IMR-90 (cell line): ENCODE measurements at regions not wholly inside any gene's neighbourhood (a gene's known extent, or its start where the extent isn't known, plus 50 kb on each side); places are given as distances from the start of the nearest gene placed in this dataset.

Source experiments
- BHLHE40 ChIP-seq: fragments of 150-350 bp; IDR thresholded peaks from 2 replicates; pipeline ENCODE4 v1.6.1; 2016; ENCODE audit warnings: mild to moderate bottlenecking, low read depth, low read length
- CEBPB ChIP-seq: IDR thresholded peaks from 2 replicates; pipeline ENCODE4 v1.6.1; 2012; ENCODE audit warnings: low read depth, low read length, improper control_type of control experiment
- CHD1 ChIP-seq: IDR thresholded peaks from 2 replicates; pipeline ENCODE4 v1.6.1; 2012; ENCODE audit warnings: low read depth, low read length, improper control_type of control experiment
- MAFK ChIP-seq: IDR thresholded peaks from 2 replicates; pipeline ENCODE4 v1.6.1; 2012; ENCODE audit warnings: low read depth, low read length, improper control_type of control experiment
- MAZ ChIP-seq: IDR thresholded peaks from 2 replicates; pipeline ENCODE4 v1.6.1; 2012; ENCODE audit warnings: low read depth, mild to moderate bottlenecking, low read length, improper control_type of control experiment, moderate library complexity, borderline replicate concordance
- POLR2A ChIP-seq: IDR thresholded peaks from 2 replicates; pipeline ENCODE4 v1.6.1; 2012; ENCODE audit warnings: mild to moderate bottlenecking, low read depth, low read length
- RAD21 ChIP-seq: IDR thresholded peaks from 2 replicates; pipeline ENCODE4 v1.6.1; 2012; ENCODE audit warnings: low read length, improper control_type of control experiment
- RCOR1 ChIP-seq: IDR thresholded peaks from 2 replicates; pipeline ENCODE4 v1.6.1; 2012; ENCODE audit warnings: mild to moderate bottlenecking, low read length, improper control_type of control experiment; ENCODE audit not compliant: insufficient replicate concordance
- RFX5 ChIP-seq: IDR thresholded peaks from 2 replicates; pipeline ENCODE4 v1.8.0; 2012; ENCODE audit warnings: low read depth, mild to moderate bottlenecking, low read length, moderate library complexity
- SMC3 ChIP-seq: fragments of 150-350 bp; IDR thresholded peaks from 2 replicates; pipeline ENCODE4 v1.6.1; 2016; ENCODE audit warnings: low read depth, mild to moderate bottlenecking, antibody characterized with exemption, low read length, moderate library complexity
- USF2 ChIP-seq: fragments of 150-350 bp; IDR thresholded peaks from 2 replicates; pipeline ENCODE4 v1.6.1; 2017; ENCODE audit warnings: mild to moderate bottlenecking, antibody characterized with exemption, low read length, low read depth
- TF ChIP-seq, protein P1 (sequence below): fragments of 150-350 bp; IDR thresholded peaks from 2 replicates; pipeline ENCODE4 v1.6.1; 2016; ENCODE audit warnings: low read depth, mild to moderate bottlenecking, low read length, moderate library complexity, borderline replicate concordance
- TF ChIP-seq, protein P2 (sequence below): conservative IDR thresholded peaks from 2 replicates; pipeline ENCODE4 v1.5.1; 2012; ENCODE audit warnings: mild to moderate bottlenecking, low read depth, low read length, improper control_type of control experiment

GRCh38 chr2:144067506-144067905, 452.4 kb downstream of the ZEB2 start:
- TF ChIP-seq, protein P1, sequence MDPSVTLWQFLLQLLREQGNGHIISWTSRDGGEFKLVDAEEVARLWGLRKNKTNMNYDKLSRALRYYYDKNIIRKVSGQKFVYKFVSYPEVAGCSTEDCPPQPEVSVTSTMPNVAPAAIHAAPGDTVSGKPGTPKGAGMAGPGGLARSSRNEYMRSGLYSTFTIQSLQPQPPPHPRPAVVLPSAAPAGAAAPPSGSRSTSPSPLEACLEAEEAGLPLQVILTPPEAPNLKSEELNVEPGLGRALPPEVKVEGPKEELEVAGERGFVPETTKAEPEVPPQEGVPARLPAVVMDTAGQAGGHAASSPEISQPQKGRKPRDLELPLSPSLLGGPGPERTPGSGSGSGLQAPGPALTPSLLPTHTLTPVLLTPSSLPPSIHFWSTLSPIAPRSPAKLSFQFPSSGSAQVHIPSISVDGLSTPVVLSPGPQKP: no peak
- TF ChIP-seq, protein P2, sequence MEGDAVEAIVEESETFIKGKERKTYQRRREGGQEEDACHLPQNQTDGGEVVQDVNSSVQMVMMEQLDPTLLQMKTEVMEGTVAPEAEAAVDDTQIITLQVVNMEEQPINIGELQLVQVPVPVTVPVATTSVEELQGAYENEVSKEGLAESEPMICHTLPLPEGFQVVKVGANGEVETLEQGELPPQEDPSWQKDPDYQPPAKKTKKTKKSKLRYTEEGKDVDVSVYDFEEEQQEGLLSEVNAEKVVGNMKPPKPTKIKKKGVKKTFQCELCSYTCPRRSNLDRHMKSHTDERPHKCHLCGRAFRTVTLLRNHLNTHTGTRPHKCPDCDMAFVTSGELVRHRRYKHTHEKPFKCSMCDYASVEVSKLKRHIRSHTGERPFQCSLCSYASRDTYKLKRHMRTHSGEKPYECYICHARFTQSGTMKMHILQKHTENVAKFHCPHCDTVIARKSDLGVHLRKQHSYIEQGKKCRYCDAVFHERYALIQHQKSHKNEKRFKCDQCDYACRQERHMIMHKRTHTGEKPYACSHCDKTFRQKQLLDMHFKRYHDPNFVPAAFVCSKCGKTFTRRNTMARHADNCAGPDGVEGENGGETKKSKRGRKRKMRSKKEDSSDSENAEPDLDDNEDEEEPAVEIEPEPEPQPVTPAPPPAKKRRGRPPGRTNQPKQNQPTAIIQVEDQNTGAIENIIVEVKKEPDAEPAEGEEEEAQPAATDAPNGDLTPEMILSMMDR: no peak
- TF ChIP-seq RAD21 (no peak), POLR2A (no peak), CEBPB (no peak), CHD1 (no peak), BHLHE40 (no peak), RCOR1 (no peak), USF2 (no peak), MAFK (no peak), MAZ (no peak), SMC3 (no peak), RFX5 (no peak)
